ENCODE measurements at regions not wholly inside any gene's neighbourhood (a gene's known extent, or its start where the extent isn't known, plus 50 kb on each side); places are given as distances from the start of the nearest gene placed in this dataset.

DNA sequence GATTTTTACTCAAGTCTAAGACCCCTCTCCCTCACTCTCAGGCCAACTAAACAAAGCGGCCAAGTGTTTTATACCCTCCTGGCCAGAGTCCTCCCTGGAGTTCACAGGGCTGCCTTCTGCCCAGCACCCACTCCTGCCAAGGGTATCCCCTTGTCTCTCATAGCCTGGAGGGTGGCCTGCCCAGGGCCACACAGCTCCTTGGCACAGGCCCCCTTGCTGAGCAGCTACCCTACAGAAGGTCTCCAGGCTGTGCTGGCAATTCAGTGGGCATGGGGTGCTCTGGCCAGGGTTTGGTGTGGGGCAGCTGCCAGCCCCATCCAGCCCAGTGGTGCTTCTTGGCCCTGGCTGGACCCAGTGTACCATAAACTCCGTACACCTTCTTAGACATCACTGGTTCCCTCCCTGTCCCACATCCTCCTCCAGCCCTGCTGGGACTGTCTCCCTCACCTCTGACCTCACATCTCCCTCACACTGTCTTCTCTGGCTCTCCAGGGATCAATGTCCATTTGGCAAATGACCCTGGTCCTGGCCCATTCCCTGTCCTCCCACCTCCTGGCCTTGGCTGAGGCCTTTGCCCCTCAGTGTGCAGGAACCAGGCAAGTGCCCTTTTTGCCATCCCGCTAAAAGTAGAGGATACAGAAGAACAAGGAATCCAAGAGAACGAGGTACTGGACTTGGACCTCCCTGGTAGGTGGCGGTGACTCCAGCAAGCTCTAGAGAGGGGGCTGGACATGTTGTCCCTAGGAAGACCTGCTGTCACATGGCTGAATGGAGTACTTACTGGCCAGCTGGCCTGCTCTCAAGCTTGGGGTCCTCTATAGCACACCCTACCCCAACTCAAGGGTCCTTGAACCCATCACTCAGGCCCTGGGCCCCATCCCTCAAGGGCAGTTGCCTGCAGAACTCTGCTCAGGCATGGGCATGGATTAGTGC lies 50.0 kb upstream of the TRPM1 start:
- no peak for DNase-seq

DNA sequence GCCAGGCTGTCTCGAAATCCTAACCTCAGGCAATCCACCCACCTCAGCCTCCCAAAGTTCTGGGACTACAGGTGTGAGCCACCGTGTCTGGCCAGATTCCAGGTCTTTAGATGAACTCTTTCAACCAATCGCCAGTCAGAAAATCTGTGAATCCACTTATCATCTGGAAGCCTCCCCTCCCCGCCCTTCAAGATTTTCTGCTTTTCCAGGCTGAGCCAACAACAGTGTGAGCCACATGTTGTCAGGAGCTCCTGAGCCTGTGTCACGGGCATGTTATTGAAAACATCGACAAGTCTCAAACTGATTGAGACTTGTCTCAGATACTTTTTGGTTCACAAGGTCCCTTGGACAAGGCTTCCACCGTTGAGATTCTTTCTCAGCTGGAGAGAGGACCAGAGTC lies 52.0 kb upstream of the TRPM1 start:
- DNase-seq: no peak

DNA sequence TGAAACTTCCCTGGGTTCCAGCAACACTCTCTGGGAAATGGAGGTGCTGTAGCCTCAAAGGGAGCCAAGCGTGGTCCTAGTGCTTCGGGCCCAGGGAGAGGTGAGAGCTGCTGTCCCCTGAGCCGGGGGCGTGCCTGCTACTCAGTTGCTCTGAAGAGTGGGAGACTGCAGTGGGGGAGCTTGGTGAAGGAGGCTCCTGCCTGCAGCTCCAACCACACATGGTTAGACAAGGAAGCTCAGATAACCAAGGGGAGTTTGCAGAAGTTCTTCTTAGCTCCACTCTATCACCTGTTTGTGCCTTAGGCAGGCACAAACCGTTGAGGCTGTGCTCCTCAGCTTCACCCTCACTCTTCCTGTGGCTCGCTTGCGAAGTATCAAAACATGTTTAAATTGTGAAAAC lies 53.6 kb upstream of the TRPM1 start:
- DNase-seq: no peak

DNA sequence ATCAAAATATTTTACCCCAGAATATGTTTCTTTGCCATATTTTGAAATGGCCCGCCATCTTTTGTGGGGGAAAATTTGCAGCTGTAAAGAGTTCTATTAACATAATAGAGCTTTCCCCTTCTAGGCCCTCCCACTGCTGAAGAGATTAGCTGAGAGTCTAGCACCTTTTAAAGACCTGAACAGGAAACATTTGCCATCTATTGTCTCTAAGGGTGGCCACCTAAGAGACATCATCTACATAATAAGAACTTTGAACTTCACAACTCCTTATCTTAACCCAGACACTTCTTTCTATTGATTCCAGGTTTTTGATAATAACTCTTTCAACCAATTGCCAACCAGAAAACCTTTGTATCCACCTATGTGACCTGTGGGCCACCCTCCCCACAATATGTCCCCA lies 54.7 kb upstream of the TRPM1 start:
- DNase-seq: no peak

DNA sequence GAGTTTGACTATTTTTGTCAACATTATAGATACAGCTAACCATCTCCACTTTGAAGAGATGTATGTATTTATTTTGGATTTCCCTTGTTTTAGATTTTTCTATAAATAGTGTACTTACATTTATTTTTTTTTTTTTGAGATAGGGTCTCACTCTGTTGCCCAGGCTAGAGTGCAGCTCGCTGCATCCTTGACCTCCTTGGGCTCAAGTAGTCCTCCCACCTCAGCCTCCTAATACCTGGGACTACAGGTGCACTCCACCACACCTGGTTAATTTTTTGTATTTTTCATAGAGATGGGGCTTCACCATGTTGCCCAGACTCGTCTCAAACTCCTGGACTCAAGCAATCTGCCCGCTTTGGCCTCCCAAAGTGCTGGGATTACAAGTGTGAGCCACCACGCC lies 55.3 kb upstream of the TRPM1 start:
- DNase-seq: no peak

DNA sequence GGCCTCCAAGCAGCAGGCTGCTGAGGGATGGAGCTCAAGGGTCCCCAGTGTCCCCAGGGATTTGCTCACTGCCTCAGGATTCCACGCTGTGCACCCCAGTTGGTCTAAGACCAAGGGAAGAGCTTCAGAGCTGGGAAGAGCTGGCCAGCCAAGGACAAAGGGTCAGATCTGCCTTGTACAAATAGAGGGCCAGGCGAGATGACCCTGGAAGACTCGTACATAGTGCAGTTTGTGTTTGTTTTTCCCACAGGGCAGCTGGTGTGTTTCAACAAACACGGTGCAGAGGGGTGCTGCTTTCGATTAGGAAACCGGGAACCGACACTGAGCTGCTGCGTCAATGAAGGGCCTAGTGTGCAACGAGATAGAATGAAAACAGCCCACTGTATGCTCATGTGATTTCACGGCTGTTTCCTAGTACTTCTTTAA lies 56.1 kb upstream of the TRPM1 start:
- DNase-seq: no peak

DNA sequence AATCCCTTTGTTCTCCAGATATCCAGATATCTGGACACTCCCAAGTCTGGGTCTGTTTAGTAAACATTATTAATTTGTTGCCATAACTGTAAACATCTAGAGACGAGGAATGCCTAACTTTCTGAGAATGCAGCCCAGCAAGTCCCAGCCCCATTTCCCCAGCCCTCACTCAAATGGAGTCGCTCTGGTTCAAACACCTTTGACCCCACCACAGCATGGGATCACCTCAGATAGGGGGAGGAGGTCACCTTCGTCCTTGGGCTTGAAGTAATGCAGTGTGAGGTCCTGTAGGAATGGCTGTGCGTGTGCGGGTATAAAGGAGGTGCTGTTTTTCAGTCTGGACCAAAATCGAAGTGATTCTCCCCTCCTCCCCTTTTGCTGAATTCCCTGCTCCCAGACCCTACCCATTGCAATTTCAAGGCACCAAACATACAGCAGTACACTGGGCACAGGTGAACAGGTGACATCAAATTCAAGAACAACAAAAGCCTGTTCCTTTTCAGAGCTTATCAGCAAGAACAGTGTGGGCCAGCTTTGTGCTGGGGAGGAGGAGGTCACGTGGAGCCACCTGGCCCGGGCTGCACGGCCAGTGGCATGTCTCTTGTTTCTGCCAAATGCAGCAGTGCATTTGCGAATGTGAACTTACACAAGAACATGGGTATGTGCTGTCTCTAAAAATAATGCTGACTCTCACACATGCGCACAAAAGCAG lies 57.5 kb upstream of the TRPM1 start:
- DNase-seq: no peak

DNA sequence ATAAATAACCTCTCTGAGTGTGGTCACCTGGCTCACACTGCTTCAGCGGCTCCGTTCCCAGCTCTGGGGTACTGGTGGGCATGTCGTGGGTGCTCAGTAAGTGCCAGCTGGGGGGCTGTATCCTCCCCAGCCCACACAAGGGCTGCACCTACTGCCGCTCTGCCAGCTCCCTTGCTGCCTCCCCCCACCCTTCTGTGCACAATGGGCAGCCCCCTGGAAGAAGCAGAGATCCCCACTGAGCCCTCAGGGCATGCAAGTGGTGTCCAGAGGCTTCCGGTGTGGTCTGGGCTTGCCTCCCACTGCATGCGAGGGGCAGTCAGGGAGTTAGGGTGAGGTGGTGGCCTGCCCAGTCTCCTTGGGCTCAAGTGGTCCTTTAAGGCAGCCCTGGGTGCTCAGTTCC lies 58.3 kb upstream of the TRPM1 start:
- DNase-seq: no peak

DNA sequence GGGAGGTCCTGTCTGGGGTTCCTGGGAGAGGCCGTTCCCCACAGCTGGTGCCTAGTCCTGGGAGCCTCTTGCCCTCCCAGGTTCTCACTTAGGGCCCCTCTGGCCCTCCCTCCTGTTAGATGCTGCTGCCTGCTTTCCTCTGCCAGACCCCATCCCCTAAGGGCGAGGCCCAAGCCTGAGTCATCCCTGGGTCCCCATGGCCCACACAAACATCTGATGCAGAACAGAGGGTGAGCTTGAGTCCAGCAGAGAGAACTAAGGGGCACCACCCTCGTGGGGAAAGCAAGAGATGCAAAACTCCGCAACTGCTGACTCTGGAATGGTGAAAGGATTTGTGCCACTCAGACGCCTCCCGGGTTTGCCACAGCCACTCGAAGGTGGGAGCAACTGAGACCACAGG lies 58.8 kb upstream of the TRPM1 start:
- DNase-seq: no peak

DNA sequence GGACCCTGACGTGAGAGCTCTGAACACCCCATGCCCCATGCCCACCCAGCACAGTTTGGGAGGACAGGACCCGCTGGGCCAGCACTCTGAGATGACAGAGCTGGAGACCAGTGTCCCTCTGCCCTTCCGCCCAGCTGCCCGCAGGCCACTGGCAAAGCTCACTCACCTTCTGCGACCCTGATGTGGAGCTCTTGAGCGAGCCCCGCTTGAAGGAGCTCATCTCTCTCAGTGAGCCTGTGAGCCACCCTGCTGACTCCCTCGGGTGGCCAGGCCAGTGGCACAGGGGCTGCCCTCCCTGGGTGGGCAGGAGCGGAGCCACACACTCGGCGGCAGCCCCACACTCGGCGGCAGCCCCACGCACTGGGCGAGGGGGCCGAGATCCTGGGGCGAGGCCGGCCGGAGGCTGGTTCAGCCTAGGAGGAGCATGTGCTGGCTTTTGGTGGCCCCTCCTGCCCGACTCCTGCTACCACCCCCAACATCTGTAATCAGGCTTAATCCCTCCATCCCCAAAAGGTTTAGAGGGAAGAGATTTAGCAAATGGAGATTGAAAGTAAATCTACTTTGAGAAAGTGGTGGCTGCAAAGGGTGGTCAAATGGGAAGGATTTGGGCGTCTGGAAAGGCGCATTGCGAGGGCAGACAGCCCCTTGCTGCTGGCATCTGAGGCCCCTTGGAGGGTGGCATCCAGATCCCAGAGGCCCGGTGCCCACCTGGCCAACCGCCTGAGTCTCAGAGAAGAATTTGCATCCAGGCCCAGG lies 59.4 kb upstream of the TRPM1 start:
- no peak for DNase-seq

DNA sequence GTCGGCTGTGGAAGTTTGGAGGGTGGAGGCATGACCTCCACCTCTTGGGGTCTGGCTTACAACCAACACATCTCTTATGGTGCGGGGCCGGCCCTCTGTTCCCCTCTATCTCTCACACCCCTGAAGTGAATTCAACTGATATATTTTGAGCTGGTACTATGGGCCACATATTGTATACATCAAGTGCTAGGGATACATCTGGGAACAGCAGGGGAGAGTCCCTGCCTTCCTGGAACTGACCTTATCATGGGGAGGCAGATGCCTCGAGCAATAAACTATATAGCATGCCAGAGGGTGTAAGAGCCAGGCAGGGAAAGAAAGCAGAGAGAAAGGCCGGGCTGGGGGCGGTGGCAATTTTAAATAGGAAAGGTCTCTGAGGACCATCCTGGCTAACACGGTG lies 60.4 kb upstream of the TRPM1 start:
- no peak for DNase-seq

DNA sequence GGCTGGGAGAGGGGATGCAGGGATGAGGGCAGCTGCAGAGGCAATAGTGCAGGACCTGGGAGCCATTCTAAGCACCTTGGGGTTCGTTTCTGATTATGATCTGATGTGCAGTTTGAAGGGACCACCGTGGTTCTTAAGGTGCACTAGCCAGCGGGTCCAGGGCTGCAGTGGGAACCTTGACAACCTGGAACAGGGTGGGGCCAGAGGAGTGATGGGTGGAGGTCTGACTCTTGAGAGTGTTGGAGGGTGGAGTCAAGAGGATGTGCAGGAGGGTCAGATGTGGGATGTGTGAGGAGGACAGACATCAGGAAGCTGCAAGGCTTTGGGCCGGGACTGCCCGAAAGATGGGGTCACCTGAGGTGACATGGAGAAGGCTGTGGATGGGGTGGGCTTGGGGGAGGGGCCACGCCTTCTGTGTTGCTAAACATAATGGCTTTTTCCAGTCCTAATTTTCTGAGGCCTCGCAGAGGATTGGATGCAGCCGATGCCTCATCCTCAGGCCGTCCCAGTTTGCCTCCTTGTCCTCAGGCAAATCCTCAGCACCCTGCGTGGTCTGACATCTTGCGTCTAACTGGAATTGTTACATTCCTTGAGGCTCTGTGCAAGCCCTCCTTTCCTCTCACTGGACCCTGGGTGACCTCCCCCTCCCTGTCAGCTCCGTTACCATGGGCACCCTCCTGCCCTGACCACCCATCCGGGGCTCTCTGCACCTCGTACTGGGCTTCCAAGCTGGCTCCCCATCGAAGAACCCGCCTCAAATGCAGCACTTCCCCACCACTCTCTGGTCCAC lies 61.4 kb upstream of the TRPM1 start:
- no peak for DNase-seq

DNA sequence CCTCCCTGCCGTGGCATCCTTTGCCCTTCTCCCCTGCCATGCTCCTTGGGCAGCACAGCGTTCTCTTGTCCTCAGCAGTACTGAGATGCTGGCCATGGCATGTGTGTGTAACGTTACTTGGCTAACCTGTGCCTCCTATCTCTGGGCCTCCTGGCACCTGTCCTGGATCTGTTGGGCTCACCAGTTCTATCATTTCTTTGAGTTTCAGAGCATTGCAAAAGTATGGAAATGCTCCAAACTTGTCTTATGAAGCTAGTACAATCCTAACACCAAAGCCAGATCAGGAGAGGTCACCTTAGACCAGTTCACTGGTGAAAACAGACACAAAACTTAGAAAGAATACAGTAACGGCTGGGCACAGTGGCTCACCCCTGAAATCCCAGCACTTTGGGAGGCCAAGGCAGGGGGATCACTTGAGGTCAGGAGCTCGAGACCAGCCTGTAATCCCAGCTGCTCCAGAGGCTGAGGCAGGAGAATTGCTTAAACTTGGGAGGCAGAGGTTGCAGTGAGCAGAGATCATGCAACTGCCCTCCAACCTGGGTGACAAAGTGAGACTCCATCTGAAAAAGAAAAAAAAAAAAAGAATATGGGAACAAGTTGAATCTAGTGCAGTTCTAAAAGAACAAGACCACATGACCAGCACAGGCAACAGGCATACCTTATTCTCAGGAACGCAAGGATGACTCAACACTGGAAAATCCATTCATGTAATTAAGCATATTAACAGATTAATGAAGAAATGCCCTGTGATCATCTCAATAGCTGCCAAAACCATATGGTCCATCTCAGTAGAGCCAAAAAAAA lies 62.4 kb upstream of the TRPM1 start:
- DNase-seq: no peak

DNA sequence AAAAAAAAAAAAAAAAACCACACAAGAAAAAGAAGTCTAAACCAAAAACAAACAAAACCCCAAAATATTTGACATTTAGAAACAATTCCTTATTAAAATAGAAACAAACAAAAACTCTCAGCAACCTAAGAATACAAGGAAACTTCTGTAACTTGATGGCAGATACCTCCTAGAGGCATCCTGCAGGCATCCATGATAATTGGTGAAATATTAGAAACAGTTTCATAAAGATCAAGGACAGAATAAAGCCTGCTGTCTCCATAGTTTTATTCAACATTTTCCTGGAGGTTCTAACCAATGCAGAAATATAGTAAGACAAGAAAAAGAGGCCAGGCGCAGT lies 63.0 kb upstream of the TRPM1 start:
- no peak for DNase-seq

DNA sequence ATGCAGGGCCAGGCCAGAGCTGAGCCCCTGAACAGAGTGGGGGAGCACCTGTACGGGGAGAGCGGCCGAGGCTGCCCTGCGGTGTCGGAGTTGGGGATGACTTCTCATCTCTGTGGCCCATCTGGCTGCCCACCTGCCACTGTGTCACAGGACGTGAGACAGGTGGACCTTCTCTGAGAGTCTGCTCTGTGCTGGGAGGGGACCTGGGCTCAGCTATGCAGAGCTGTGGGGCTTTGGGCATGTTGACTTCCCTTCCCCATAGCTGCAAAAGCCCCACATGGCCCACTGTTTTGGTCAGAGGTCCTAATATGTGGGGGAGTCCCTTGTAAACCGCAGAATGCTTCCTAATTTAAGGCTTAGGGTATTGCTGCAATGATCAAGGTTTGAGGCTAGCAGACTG lies 68.0 kb upstream of the TRPM1 start:
- no peak for DNase-seq

DNA sequence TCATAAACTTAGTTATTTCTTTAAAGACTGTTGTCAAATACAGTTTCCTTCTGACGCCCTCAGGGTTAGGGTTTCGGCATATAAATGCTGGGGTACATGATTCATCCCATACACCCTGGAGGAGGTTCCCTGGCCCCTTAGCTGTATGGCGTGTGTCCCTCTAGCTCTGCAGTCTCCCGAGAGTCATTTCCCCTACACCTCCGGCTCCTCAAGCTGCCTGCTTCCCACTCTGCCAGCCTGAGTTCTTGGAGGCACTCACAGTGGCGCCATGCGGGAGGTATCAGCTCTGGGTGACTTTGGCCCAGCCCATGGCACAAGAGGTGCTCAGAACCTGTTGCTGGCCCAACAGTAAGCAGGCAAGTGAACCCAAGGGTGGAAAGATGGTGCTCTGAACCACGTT lies 70.2 kb upstream of the TRPM1 start:
- DNase-seq: no peak

DNA sequence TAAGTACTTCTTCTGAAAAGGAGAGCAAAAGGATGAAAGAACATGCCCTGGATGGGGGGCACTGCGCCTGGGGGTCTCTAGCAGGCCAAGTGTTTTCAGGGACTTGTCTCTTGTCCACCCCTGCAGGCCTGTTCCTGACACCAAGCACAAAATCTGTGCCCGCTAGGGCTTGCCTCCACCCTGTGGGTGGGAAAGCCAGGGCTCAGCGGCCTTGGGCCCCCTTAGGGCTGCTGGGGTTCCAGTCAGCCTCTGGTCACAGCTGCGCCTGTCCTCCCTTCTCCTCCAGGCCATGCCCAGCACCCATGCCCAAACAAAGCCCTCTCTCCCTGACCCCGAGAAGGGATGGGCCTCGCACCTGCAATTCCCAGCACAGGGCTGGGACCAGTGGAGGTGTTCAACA lies 71.1 kb upstream of the TRPM1 start:
- DNase-seq: no peak

DNA sequence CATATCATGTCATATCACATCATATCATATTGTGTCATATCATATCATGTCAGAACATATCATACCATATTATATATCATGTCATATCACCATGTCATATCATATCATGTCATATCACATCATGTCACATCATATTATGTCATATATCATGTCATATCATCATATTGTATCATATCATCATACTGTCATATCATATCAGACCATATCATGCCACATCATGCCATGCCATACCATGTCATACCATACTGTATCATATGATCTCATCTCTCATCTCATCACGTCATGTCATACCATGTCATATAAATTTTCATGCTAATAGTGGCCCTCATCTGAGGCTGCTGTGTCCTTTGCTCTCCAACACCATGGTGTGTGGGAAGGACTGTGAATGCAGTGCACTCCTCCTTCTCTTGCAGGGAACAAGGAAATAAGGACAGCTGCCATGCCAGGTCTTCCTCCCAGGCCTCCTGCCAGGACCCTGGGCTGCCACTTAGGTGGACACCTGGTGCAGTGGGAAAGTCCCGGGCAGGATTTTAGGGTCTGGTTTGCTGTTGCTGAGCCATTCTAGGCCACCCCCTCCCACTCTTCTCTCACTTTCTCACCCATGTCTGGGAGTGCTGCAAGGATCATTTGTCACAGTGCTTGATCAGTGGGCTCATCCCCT lies 72.4 kb upstream of the TRPM1 start:
- DNase-seq: no peak

DNA sequence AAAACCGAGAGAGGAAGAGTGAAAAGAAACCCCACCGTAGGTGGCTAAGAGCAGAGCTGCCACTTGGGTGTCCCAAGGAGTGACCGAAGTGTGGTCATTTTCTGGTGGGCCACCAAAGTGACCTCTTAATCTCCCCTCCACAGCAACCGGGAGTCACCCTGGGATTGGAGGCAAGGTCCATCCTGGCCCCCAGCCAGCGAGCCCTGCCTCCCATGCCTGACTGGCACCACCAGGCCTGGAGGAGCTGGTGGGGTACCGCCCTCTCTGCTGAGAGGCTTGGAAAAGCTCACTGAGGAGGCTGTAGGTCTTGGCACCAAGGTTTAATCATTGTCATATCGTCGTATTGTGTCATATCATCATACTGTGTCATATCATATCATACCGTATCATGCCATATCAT lies 74.0 kb upstream of the TRPM1 start:
- no peak for DNase-seq

DNA sequence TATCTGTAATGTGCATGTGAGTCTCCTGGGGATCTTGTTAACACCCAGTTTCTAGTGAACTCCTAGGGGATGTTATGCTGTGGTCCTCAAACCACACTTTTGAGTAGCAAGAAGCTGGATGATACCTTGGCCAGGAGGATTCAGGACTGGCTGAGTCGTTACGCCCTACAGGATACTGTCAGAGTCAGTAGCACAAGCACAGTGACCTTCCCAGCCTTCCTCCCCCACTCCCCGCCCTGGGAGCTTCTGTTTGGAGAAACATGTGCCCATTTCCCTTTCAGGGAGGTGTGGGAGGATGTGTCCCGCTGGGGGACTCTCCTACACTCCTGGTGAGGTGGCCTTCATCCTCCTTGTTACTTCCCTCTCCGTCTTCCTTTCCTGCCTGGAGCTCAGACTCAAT lies 76.4 kb upstream of the TRPM1 start:
- no peak for DNase-seq

DNA sequence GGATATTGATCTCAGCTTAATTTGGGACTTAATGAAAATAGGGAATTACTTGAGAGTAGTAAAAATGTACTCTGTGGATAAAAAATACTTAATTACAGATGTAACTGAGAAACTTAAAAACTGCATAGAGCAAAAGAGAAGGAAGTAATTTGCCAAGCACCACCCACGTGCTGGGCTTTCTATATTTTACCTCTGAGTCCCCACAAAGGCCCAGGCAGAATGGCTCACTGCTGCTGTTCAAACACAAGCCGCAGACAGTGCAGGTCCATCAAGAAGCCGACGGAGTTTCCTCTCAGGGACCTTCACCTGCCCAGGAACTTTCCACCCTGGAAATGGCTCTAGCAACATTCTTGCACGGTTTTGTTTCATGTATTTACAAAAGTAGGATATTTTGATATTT lies 77.2 kb upstream of the TRPM1 start:
- DNase-seq: no peak

DNA sequence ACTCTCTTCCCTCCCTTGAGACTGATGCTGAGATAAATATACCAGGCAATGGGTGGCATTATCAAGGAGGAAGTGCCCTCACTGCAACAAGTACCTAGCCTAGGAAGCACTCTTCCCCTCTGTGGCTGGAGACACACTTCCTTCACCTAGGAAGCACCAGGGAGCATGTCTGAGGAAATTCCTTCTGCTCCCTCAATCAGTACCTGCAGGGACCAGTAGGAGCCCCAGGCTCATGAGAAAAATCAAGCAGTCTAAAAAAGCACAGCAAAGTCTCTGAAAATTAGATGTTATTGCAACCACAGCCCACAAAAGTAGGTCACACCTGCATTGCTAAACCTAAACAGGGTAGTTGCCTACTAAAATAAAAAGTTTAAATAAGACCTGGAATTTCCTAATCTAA lies 78.2 kb upstream of the TRPM1 start:
- no peak for DNase-seq
